Spleen (tissue), 11 donors: ENCODE measurements at regions not wholly inside any gene's neighbourhood (a gene's known extent, or its start where the extent isn't known, plus 50 kb on each side); places are given as distances from the start of the nearest gene placed in this dataset.

Experiments used
- DNase-seq: peaks from one replicate; pipeline ENCODE4 v3.0.0-alpha.2; 2020
- H3K27ac ChIP-seq, 8 donors: fragments of 200-600 bp; sonication (generic) in 7 of 8; 1 replicate in 4 of 8; 2 replicates in 4 of 8; pipeline versions ENCODE4 v1.5.0 to v1.8.0; 2016 to 2021; ENCODE audit warnings: inconsistent platforms in 4 of 8, mild to moderate bottlenecking in 4 of 8, moderate library complexity in 1 of 8
- H3K27me3 ChIP-seq, 7 donors: fragments of 200-600 bp; sonication (generic) in 6 of 7; replicated peaks in 1 of 7; 1 replicate in 4 of 7; 2 replicates in 3 of 7; pipeline versions ENCODE4 v1.5.0 to v1.8.0; 2016 to 2021; ENCODE audit warnings: inconsistent platforms in 3 of 7, mild to moderate bottlenecking in 1 of 7
- H3K36me3 ChIP-seq, 6 donors: fragments of 200-600 bp; sonication (generic) in 5 of 6; 1 replicate in 4 of 6; 2 replicates in 2 of 6; pipeline versions ENCODE4 v1.5.0 to v1.8.0; 2016 to 2021; ENCODE audit warnings: inconsistent platforms in 2 of 6
- H3K4me1 ChIP-seq, 6 donors: fragments of 200-600 bp; sonication (generic) in 5 of 6; 1 replicate in 3 of 6; 2 replicates in 3 of 6; pipeline versions ENCODE4 v1.5.0 to v1.8.0; 2016 to 2021; ENCODE audit warnings: inconsistent platforms in 3 of 6
- H3K4me3 ChIP-seq, 8 donors: fragments of 200-600 bp; sonication (generic) in 7 of 8; 1 replicate in 4 of 8; 2 replicates in 4 of 8; pipeline versions ENCODE4 v1.5.0 to v1.8.0; 2016 to 2021; ENCODE audit warnings: inconsistent platforms in 4 of 8, mild to moderate bottlenecking in 4 of 8, moderate library complexity in 2 of 8
- H3K9me3 ChIP-seq, 8 donors: fragments of 200-600 bp; sonication (generic) in 7 of 8; 1 replicate in 4 of 8; 2 replicates in 4 of 8; pipeline versions ENCODE4 v1.5.0 to v1.8.0; 2016 to 2021; ENCODE audit warnings: inconsistent platforms in 4 of 8
- POLR2A ChIP-seq, 3 donors: fragments of 450-650 bp; IDR thresholded peaks; one replicate each; pipeline ENCODE4 v1.5.1; 2017; ENCODE audit warnings: antibody characterized with exemption in 3 of 3, mild to moderate bottlenecking in 1 of 3
- POLR2AphosphoS5 ChIP-seq, 3 donors: sonication (generic); formaldehyde crosslinking; IDR thresholded peaks; one replicate each; pipeline ENCODE4 v1.5.1; 2017; ENCODE audit warnings: antibody characterized with exemption in 3 of 3
- WGBS, 5 donors: extraction: QIAGEN DNeasy Blood & Tissue Kit in 3 of 5; methylation state at CpG; one replicate each; pipeline versions ENCODE4 v1.1.5 to v1.1.7; 2013 to 2018; 5-methylcytosine and 5-hydroxymethylcytosine counted together
- intact Hi-C: fragments of 100-400 bp; cut with DNase I; formaldehyde crosslinking; loops from one replicate; pipeline ENCODE4 v1.15.0; 2023; ENCODE audit warnings: low total_unique reads
- TF ChIP-seq, protein P1 (sequence below), 11 experiments: fragments of 200-600 bp in 7 of 11; fragments of 450-650 bp in 4 of 11; sonication (generic) in 4 of 11; IDR thresholded peaks in 8 of 11; conservative IDR thresholded peaks in 3 of 11; 1 replicate in 7 of 11; 2 replicates in 4 of 11; pipeline versions ENCODE4 v1.4.0 to v1.8.0; 2016 to 2021; ENCODE audit warnings: antibody characterized with exemption in 11 of 11, inconsistent platforms in 4 of 11, mild to moderate bottlenecking in 1 of 11
- donor health status: healthy with polysubstance abuse.
- donor health status: DM: no; HTN: no; CAD: no; lungs with moderate emphysema.
- donor health status: DM: no; HTN: no; CAD: no.
- donor health status: Bipolar disorder and iron deficiency.
- donor health status: healthy.
- donor health status: DM: no; HTN: no; CAD: no.
- donor health status: DM: yes; HTN: yes; CAD: no.

DNA sequence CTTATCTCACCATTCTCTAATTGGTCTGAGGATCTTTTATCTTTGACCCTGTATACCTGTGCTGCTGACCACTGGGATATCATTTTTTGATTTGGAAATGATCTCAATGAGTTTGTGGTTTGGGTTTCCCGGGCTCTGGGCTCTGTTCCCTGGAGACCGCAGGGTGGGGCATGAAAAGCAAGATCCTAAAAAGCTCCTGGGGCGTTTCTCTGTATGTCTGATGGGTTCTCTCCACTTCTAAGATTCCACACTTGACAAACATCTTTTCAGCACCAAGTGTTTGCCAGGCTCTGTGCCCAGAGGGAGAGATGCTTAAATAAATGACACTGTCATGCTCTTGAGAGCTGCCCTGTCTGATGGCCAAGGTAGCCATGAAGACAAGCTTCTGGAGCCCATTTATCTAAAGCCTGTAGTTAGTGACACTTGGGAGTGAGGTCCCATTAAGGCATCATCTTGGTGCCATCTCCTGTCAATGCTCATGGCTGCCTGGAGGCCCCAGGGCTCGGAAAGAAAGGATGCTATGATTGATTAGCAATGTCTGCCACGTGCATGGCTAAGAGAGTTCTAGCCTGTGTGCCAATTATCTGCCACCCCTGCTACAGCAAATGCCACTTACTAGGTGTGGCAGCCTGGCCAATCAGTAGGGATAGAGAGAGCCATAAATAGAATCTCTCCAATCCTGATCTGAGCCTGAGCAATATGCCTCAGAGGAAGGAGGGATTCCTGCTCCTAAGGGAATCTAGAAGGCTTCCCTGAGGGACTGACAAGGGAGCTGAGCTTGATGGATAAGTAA lies 531.6 kb downstream of the MN1 start:
- TF ChIP-seq, protein P1, sequence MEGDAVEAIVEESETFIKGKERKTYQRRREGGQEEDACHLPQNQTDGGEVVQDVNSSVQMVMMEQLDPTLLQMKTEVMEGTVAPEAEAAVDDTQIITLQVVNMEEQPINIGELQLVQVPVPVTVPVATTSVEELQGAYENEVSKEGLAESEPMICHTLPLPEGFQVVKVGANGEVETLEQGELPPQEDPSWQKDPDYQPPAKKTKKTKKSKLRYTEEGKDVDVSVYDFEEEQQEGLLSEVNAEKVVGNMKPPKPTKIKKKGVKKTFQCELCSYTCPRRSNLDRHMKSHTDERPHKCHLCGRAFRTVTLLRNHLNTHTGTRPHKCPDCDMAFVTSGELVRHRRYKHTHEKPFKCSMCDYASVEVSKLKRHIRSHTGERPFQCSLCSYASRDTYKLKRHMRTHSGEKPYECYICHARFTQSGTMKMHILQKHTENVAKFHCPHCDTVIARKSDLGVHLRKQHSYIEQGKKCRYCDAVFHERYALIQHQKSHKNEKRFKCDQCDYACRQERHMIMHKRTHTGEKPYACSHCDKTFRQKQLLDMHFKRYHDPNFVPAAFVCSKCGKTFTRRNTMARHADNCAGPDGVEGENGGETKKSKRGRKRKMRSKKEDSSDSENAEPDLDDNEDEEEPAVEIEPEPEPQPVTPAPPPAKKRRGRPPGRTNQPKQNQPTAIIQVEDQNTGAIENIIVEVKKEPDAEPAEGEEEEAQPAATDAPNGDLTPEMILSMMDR (IDR thresholded peaks at IDR 0.05 in 8 of 11, conservative IDR thresholded peaks at IDR 0.05 in 3 of 11) = no peak
- TF ChIP-seq POLR2A (IDR thresholded peaks at IDR 0.05) (no peak), POLR2AphosphoS5 (IDR thresholded peaks at IDR 0.05) (no peak)
- intact Hi-C loops = no loop called here
- 57 to 70% (median 62%) methylated on average over 5 of the region's 5 CpGs for WGBS, 5 donors

DNA sequence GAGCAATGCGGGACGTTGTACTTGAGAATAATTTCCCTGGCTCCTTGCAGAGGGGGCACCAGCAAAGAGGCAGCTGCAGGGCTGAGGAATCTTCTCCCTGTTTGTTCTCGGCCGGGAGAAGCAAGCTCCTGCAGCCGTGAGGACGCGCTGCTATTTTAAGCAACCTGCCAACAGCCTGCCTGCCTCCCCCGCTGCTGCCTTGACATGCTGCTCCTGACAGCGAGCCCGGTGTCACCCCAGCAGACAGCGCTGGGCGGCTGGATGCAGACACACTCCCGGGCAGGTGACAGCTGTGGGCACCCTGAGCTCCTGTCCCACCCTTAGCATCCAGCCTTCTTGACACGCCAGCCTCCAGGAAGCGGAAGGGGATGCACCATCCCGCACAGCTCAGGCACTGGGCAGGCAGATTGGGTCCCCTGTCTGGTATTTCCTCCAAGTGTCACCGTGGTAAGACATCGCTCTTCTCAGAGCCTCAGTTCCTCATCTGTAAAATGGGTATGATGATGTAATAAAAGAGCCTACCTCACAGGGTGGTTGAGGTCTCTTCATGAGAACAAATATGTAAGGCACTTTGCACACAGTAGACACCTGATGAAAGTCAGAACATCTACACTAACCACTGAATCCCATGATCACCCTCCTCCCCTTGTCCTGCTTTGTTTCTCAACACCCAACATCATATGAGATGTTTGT lies 530.6 kb downstream of the MN1 start:
- Histone ChIP-seq H3K27ac (no peak overlapping the region), H3K4me1 (no peaks in the 10 kb centered on the region), H3K27me3 (peaks cover 0 to 25% (median 0%) of the 10 kb centered on the region in 7 donors), H3K4me3 (no peak overlapping the region), H3K9me3 (no peaks in the 10 kb centered on the region), H3K36me3 (no peaks in the 10 kb centered on the region)
- TF ChIP-seq, protein P1 (IDR thresholded peaks at IDR 0.05 in 8 of 11, conservative IDR thresholded peaks at IDR 0.05 in 3 of 11) = no peak
- TF ChIP-seq POLR2AphosphoS5 (IDR thresholded peaks at IDR 0.05) = no peak
- TF ChIP-seq POLR2A (IDR thresholded peaks at IDR 0.05) = no peak
- no peak for DNase-seq
- WGBS, 5 donors = 47 to 57% (median 47%) methylated on average over 11 to 18 of the region's 18 CpGs
- intact Hi-C loops = no loop called here

More for the DNA sequence above, 531.6 kb downstream of the MN1 start:
- DNase-seq = no peak
- H3K4me1 ChIP-seq = no peaks in the 10 kb centered on the region
- H3K27me3 ChIP-seq = peaks cover 0 to 25% (median 0%) of the 10 kb centered on the region in 7 donors
- H3K4me3 ChIP-seq = no peak overlapping the region
- H3K36me3 ChIP-seq = no peaks in the 10 kb centered on the region
- H3K27ac ChIP-seq = no peak overlapping the region
- H3K9me3 ChIP-seq = no peaks in the 10 kb centered on the region

DNA sequence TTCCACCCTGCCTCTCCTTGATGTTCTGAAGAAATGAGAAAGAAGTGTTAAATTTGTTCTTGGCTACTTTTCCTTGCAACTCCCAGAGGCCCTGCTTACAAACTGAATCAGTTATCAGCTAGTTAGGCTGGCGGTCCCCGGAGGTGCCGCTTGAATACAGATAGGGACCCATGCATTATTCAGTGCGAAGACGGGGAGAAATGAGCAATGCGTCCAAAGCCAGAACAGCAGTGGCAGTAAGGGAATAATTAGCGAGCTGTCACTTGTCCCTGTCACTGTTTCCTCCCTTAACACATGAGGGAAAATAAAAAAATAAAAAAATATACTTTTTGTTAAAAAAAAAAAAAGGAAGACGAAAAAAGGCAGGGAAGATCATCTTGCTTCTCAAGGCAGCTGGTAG lies 528.1 kb downstream of the MN1 start:
- H3K27ac ChIP-seq = no peak overlapping the region
- no peak for DNase-seq
- TF ChIP-seq POLR2AphosphoS5 (IDR thresholded peaks at IDR 0.05) = no peak
- TF ChIP-seq, protein P1 (IDR thresholded peaks at IDR 0.05 in 8 of 11, conservative IDR thresholded peaks at IDR 0.05 in 3 of 11) = no peak
- 46 to 68% (median 50%) methylated on average over 8 of the region's 8 CpGs for WGBS, 5 donors
- no peaks in the 10 kb centered on the region for H3K36me3 ChIP-seq
- intact Hi-C loops = no loop called here
- H3K9me3 ChIP-seq = peaks cover 0 to 6% (median 0%) of the 10 kb centered on the region in 8 donors
- H3K4me3 ChIP-seq = no peak overlapping the region
- no peaks in the 10 kb centered on the region for H3K4me1 ChIP-seq
- H3K27me3 ChIP-seq = peaks cover 0 to 32% (median 0%) of the 10 kb centered on the region in 7 donors

DNA sequence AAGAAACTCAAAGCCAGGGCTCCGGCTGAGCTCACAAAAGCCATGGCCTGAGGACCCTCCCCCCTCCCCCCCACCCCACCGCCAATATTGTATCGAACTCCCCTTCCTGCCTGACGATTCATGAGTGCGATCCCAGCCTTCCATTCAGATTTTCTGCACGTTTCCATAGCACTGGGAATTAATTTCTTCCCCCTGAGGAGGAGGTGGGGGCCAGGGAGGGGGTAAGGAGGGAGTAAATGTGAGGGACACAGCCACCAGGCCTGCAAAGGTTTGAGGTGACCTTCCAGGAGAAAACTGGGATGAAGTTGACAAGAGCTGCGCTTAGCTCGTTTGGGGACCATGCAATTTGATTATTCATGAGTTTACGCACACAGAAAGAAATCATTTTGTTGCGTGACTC lies 527.7 kb downstream of the MN1 start:
- Histone ChIP-seq H3K27me3 (peaks cover 0 to 34% (median 0%) of the 10 kb centered on the region in 7 donors), H3K4me1 (no peaks in the 10 kb centered on the region), H3K27ac (no peak overlapping the region), H3K36me3 (no peaks in the 10 kb centered on the region), H3K9me3 (peaks cover 0 to 6% (median 0%) of the 10 kb centered on the region in 8 donors), H3K4me3 (no peak overlapping the region)
- TF ChIP-seq POLR2AphosphoS5 (IDR thresholded peaks at IDR 0.05) (no peak), POLR2A (IDR thresholded peaks at IDR 0.05) (no peak)
- TF ChIP-seq, protein P1 (IDR thresholded peaks at IDR 0.05 in 8 of 11, conservative IDR thresholded peaks at IDR 0.05 in 3 of 11) = no peak
- 57 to 66% (median 62%) methylated on average over 10 of the region's 10 CpGs for WGBS, 5 donors
- DNase-seq = no peak
- intact Hi-C loops = no loop called here
